ENCODE measurements at regions not wholly inside any gene's neighbourhood (a gene's known extent, or its start where the extent isn't known, plus 50 kb on each side); places are given as distances from the start of the nearest gene placed in this dataset.

DNA sequence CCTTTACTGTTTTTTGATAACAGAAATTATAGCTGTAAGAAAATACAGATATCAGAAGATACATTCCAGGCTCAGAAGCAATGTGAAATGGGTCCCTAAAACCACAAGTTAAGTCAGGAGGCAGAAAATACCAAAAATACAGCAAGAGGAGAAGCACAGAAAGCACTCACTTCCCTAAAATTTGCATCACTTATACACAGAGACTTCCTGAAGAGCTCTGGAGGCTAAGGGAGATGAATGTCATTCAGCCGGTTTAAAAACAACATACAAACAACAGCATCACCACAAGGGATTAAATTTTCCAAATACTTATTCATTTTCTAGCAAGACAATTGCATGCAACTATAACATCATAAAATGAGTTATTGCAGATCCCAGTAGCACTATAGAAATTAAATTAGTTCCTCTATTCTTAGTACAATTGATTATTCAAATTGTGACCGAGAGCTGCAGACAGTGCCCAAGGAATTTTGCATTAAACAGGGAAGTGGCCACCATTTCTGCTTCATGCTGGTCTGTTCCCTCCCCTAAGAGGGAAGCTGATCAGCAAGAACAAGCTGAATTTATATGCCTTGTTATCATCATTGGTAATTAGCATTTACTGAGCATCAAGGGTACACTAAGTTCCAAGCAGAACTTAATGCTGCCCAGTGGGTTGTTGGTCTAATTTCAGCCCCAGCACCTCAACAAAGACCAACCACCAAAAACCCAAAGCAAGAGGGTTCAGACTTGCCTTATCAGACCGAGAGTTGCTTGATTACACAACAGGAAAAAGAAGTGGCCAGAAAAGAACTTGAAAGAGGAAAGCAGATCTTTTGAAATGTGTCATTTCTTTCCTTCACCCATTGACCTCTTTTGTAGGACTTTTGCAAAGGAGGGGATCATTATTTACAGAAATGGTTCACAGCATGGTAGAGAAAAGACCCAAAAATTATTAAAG lies 140.7 kb downstream of the KCTD12 start:
- no peak for DNase-seq

- no peak for DNase-seq
Measured at GRCh38 chr13:76741624-76742023, 144.6 kb downstream of the KCTD12 start.

DNA sequence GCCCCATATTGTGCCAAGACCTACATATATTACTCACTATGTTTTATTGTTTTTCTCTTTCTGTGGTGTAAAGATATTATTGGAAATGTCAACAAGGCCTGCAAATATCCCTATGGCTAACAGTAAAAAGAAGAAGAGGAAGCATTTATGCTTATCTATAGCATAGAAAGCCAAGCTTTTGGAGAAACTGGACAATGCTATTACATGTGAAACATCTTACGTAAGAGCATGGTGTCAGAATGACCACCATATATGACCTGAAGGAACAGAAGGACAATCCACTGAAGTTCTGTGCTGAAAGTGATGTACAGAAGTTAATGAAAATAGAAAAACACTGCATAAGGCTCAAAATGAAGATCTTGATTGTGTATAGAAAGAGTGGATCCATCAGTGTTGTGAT lies 145.2 kb downstream of the KCTD12 start:
- DNase-seq, result no peak

DNA sequence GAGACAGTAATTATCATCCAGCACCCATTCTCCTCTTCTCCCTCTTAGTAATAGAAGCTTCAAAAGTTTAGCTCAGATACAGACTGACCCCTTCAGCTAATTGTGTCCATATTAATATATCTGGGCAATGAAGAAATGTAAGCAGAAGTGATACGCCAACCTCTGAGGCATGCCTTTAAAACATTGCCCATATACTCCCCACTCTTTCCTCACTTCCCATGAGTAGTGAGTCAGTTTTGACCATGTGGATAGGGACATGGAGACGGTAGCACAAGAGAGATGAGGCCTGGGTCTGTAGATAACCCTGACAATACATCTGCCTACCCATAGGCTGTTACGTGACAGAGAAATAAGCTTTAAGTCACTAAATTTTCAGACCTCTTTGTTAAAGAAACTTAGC lies 147.6 kb downstream of the KCTD12 start:
- DNase-seq, result no peak

- no peak for DNase-seq
Measured at GRCh38 chr13:76737526-76737925, 148.7 kb downstream of the KCTD12 start.

DNA sequence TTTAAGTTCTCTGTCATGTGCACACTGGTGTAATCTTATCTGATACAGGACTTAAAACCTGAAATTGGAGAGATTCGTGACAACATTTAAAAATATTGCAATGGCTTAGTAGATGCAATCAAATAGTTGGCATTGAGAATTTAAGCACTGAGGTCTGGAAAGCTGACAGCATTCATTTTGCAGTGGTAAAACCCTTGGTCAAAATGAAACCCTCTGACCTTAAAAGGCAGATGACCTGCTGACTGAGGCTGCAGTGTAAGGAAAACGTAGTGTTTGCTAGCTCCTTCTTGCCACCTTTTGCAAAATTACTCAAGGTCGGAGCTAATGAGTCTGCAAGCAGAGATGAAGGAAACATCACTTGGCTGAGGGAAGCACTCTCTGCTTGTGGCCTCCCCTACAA lies 150.6 kb downstream of the KCTD12 start:
- DNase-seq, result no peak

- DNase-seq, result no peak
Measured at GRCh38 chr13:76733671-76734070, 152.5 kb downstream of the KCTD12 start.

DNA sequence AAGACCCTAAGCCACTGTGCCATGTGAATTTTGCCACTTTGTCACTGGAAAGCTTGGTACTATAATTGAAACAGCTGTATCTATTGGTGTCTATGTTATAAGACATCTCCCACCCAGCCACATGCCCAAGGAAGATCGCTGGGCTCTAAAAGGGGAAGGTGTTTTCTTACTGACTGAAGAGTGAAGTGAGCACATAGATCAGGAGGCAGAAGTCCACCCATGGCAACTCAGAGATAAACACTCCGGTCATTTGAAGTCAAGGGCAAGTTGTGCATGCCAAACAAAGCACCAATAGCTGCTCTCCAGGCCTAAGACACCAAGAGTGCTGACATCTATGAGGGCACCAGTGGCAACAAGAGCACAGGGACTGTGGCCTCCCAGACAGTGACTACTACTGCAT lies 153.8 kb downstream of the KCTD12 start:
- no peak for DNase-seq

GRCh38 chr13:76730220-76730619 lies 156.0 kb downstream of the KCTD12 start:
- DNase-seq, result peak in 1 of 3 experiments; percentile 46

GRCh38 chr13:76729691-76730090 lies 156.5 kb downstream of the KCTD12 start:
- no peak for DNase-seq

- no peak for DNase-seq
Measured at GRCh38 chr13:76725896-76726295, 160.3 kb downstream of the KCTD12 start.

DNA sequence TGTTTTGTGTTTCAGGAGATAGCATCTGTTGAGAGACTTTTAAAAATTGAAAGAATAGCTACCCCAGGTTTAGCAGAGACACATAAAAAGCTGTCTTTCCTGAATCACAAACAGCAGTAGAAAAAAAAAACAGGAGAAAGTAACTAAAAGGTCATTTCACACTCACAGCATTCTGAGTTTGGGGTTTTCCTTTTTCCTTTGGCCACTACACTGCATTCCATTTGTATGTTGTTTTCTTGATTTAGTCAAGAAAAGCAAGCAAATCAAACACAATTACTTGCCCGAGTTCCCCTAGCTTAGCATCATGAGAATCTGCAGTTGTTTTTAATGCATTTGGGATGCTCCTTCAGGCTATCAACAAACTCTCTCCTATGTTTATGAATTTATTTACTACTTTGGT lies 161.0 kb downstream of the KCTD12 start:
- no peak for DNase-seq

DNA sequence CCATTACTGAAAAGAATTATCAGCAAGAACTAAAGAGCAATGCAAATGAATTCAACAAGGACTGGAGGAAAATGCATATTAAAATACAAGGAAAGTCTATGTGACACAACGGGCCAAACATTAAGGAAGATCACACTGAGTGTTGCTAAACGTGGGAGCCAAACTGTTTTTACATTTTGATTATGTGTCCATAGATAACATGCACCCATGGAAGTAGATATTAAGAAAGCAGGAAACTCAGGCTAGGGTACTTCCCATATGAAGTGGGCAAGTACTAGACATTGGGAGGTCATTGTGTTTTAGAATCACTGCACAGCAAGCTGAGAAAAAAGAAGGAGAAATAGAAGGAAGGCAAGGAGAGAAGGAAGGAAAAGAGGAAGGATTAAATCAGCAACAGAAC lies 161.8 kb downstream of the KCTD12 start:
- no peak for DNase-seq

DNA sequence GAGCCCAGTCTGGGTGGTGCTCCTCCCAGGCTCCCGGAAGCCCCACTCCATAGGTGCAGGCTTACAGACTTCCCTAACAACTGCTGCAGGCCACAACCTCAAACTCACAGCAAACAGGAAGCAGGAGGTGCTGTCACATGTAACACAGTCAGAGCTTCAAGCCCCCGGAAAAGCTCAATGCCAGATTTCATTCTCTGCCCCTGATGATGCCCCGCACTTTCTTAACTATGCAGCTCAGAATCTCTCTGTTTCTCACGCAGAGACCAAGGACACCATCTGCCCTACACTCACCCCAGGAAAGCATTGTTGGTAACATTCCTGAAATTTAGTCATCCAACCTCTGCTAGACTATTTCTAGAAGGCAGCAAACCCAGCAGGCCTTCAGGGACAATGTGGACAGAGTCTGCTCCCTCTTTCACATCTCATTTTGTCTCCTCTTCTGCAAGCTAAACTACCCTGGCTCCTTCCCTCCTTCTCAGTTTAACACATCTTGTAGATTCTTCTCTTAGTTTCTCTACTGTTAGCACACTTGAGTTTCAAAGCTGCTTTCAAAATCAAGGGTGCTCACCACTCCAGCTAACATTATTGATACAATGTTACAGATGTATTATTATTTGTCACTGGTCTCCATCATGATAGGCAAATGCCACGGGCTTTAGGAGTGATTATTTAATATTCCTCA lies 162.5 kb downstream of the KCTD12 start:
- DNase-seq, result no peak

- DNase-seq, result no peak
Measured at GRCh38 chr13:76722782-76723181, 163.4 kb downstream of the KCTD12 start.

DNA sequence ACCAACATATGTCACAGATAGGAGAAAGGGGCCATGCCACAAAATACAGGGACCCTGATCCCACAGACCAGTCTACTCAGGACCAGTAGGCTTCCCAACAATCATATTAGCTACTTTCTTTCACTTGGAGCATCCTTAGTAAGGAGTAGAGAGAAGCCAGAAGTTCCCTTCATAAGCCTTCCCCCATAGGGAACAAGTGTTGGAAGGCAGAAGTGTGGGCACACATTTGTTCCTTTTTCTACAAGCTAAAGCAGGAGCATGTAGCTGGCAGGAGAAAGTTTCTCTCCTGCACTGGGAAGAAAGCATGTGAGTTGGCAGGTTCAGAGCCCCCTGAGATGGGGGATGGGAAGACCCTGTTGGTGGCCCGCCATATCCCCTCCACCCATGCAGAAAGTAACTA lies 165.4 kb downstream of the KCTD12 start:
- no peak for DNase-seq

DNA sequence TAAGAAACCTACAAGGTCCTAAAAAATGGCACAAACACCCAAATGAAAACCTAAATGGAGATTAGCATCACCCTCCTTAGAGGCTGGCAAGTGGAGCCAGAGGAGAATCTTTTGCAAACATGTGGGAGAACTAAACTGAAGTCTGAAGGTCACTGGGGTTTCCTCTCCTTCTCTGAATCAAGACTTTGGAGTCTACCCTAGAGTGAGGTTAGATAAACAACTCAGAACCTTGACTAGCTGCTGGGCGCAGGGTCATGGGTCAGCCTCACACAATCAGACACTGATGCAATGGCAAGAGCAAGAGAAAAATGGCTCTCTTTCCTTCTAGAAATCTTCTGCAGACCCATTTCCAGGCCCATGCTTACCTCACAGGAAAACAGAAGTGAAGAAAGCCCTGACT lies 165.8 kb downstream of the KCTD12 start:
- DNase-seq, result no peak

DNA sequence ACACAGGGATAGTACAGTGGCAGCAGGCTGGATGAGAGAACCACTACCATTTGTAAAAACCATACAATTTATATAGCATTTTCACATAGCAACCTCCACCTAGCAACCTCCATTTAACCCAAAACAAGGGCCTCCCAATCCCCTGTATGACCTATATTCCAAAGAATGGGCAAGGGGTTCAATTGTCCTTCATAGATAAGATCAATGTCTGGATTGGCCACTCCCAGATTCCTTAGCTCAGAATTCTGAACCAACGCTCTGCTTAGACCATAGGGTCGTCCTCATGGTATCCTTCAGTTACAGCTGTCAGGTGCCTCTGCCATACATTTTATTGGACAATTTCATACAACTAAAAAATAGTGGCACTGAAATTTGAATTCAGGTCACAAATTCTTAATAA lies 166.2 kb downstream of the KCTD12 start:
- no peak for DNase-seq

DNA sequence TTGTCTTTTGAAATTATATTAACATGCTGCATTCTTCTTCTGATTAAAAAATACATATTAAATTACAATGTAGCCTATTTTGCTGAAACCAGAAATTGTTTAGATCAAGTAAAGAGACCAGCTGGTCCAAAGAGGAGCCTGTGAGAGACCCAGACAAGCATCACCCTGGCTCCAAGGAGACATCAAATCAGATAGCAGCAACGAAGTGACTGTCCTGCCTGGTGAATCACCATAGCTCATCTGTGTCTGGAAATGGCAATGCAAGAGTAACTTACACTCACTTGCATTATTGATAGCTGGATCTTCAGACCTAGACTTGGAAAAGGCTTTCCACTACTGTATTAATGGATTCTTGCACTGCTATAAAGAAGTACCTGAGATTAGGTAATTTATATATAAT lies 169.1 kb downstream of the KCTD12 start:
- no peak for DNase-seq

GRCh38 chr13:76715621-76716020 lies 170.6 kb downstream of the KCTD12 start:
- no peak for DNase-seq

DNA sequence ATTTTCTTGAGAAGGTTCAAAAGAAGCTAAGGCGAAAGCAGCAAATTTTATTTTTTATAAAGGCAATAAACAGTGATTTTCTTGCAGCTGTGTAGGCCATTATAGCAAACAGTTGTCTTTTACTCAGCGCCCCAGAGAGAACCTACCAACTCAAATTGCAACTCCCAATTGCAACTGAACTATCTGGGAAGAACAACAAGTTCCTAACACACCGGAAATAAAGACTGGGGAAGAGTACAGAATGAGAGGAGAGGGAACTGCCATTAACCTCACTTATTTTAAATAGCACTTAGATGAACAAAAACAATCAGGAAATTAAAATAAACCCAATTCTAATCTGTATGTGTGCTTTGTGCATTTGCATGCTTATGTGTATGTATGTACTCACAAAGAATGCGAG lies 171.1 kb downstream of the KCTD12 start:
- DNase-seq, result no peak

GRCh38 chr13:76713280-76713679 lies 172.9 kb downstream of the KCTD12 start:
- DNase-seq, result no peak

- no peak for DNase-seq
Measured at GRCh38 chr13:76711550-76712182, 174.5 kb downstream of the KCTD12 start.

DNA sequence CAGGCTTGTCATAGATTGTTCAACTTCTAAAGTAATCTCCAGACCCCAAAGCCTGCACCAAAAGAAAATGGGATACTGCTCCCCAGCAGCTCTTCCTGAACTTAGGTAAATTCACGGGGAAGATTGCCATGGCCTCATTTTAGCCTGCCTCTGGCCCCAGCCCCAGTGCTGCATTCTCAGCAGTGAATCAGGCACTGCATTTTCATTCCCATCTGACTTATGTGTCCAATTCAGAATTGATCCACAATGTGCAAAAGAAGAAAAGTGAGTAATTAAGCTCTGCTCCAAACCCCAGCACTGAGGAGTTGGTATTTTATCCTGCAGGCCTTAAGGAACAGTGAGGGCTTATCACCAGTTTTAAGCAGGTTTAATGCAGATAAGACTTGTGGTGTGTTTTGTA lies 176.4 kb downstream of the KCTD12 start:
- DNase-seq, result no peak

All from NCI-H1417 (cell line).